ENCODE measurements at regions not wholly inside any gene's neighbourhood (a gene's known extent, or its start where the extent isn't known, plus 50 kb on each side); places are given as distances from the start of the nearest gene placed in this dataset.

DNA sequence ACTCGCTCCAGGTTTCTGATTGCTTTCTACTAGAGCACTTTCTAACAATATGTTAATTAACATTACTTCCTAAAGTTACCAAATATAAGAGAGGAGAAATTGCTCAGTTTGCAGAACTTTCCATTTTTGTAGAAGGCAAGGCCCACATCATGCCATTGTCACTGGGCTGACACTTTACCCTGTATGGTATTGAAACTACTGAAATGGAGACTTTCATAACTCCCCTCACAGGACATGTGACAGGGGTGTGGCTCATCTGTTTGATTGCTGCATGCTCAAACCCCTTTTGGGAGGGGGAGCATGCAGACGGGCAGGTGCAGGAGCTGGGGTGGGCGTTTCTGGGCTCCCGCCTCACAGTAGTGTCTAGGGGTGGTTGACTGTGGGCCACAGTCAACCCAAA, 206.3 kb upstream of the GHR start:
- TF ChIP-seq, protein P1, sequence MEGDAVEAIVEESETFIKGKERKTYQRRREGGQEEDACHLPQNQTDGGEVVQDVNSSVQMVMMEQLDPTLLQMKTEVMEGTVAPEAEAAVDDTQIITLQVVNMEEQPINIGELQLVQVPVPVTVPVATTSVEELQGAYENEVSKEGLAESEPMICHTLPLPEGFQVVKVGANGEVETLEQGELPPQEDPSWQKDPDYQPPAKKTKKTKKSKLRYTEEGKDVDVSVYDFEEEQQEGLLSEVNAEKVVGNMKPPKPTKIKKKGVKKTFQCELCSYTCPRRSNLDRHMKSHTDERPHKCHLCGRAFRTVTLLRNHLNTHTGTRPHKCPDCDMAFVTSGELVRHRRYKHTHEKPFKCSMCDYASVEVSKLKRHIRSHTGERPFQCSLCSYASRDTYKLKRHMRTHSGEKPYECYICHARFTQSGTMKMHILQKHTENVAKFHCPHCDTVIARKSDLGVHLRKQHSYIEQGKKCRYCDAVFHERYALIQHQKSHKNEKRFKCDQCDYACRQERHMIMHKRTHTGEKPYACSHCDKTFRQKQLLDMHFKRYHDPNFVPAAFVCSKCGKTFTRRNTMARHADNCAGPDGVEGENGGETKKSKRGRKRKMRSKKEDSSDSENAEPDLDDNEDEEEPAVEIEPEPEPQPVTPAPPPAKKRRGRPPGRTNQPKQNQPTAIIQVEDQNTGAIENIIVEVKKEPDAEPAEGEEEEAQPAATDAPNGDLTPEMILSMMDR (optimal IDR thresholded peaks at IDR 0.05 in 1 of 3, IDR thresholded peaks at IDR 0.05 in 1 of 3, conservative IDR thresholded peaks at IDR 0.05 in 1 of 3; ENCODE audit: extremely low read depth in 1 of 3, insufficient read depth in 2 of 3, low read length in 3 of 3) = no peak
- TF ChIP-seq EZH2 (IDR thresholded peaks at IDR 0.05; ENCODE audit: low read length) = no peak
